ENCODE measurements at regions not wholly inside any gene's neighbourhood (a gene's known extent, or its start where the extent isn't known, plus 50 kb on each side); places are given as distances from the start of the nearest gene placed in this dataset.

GRCh38 chr1:229975047-229975446, 92.0 kb upstream of the GALNT2 start:
- H3K9me3 Mint-ChIP-seq (ENCODE audit: low read depth), result peaks cover 16% of the 10 kb centered on the region
- no peak for DNase-seq (ENCODE audit: low spot score, unreplicated experiment)
- H3K27me3 Mint-ChIP-seq, result no peaks in the 10 kb centered on the region
- TF ChIP-seq CTCF (IDR thresholded peaks at IDR 0.05; ENCODE audit: unreplicated experiment), result no peak
- no peaks in the 10 kb centered on the region for H3K36me3 Mint-ChIP-seq (ENCODE audit: insufficient read depth)
- no peaks in the 10 kb centered on the region for H3K4me1 Mint-ChIP-seq (ENCODE audit: low read depth)
- H3K27ac Mint-ChIP-seq, result no peak overlapping the region
- no peak overlapping the region for H3K4me3 Mint-ChIP-seq (ENCODE audit: low read depth)

- no peaks in the 10 kb centered on the region for H3K4me1 Mint-ChIP-seq (ENCODE audit: low read depth)
- no peaks in the 10 kb centered on the region for H3K36me3 Mint-ChIP-seq (ENCODE audit: insufficient read depth)
- DNase-seq (ENCODE audit: low spot score, unreplicated experiment), result no peak
- peaks cover 3% of the 10 kb centered on the region for H3K27me3 Mint-ChIP-seq
- no peak for TF ChIP-seq CTCF (IDR thresholded peaks at IDR 0.05; ENCODE audit: unreplicated experiment)
- peaks cover 16% of the 10 kb centered on the region for H3K9me3 Mint-ChIP-seq (ENCODE audit: low read depth)
- no peak overlapping the region for H3K4me3 Mint-ChIP-seq (ENCODE audit: low read depth)
- H3K27ac Mint-ChIP-seq, result no peak overlapping the region
Measured at GRCh38 chr1:229980009-229980408, 87.0 kb upstream of the GALNT2 start.

GRCh38 chr1:229981736-229982135, 85.3 kb upstream of the GALNT2 start:
- TF ChIP-seq CTCF (IDR thresholded peaks at IDR 0.05; ENCODE audit: unreplicated experiment), result no peak
- DNase-seq (ENCODE audit: low spot score, unreplicated experiment), result no peak
- no peak overlapping the region for H3K27ac Mint-ChIP-seq
- no peaks in the 10 kb centered on the region for H3K36me3 Mint-ChIP-seq (ENCODE audit: insufficient read depth)
- peaks cover 4% of the 10 kb centered on the region for H3K9me3 Mint-ChIP-seq (ENCODE audit: low read depth)
- H3K27me3 Mint-ChIP-seq, result peaks cover 3% of the 10 kb centered on the region
- no peaks in the 10 kb centered on the region for H3K4me1 Mint-ChIP-seq (ENCODE audit: low read depth)
- H3K4me3 Mint-ChIP-seq (ENCODE audit: low read depth), result no peak overlapping the region

- H3K36me3 Mint-ChIP-seq (ENCODE audit: insufficient read depth), result no peaks in the 10 kb centered on the region
- no peaks in the 10 kb centered on the region for H3K9me3 Mint-ChIP-seq (ENCODE audit: low read depth)
- H3K4me3 Mint-ChIP-seq (ENCODE audit: low read depth), result no peak overlapping the region
- no peak for TF ChIP-seq CTCF (IDR thresholded peaks at IDR 0.05; ENCODE audit: unreplicated experiment)
- no peak for DNase-seq (ENCODE audit: low spot score, unreplicated experiment)
- no peaks in the 10 kb centered on the region for H3K4me1 Mint-ChIP-seq (ENCODE audit: low read depth)
- H3K27me3 Mint-ChIP-seq, result peaks cover 3% of the 10 kb centered on the region
- no peak overlapping the region for H3K27ac Mint-ChIP-seq
Measured at GRCh38 chr1:229984310-229984991, 82.6 kb upstream of the GALNT2 start.

- H3K4me1 Mint-ChIP-seq (ENCODE audit: low read depth), result no peaks in the 10 kb centered on the region
- no peaks in the 10 kb centered on the region for H3K9me3 Mint-ChIP-seq (ENCODE audit: low read depth)
- no peak for DNase-seq (ENCODE audit: low spot score, unreplicated experiment)
- no peaks in the 10 kb centered on the region for H3K36me3 Mint-ChIP-seq (ENCODE audit: insufficient read depth)
- peaks cover 3% of the 10 kb centered on the region for H3K27me3 Mint-ChIP-seq
- H3K27ac Mint-ChIP-seq, result no peak overlapping the region
- no peak for TF ChIP-seq CTCF (IDR thresholded peaks at IDR 0.05; ENCODE audit: unreplicated experiment)
- H3K4me3 Mint-ChIP-seq (ENCODE audit: low read depth), result no peak overlapping the region
Measured at GRCh38 chr1:229984992-229985612, 81.9 kb upstream of the GALNT2 start.
